Urinary bladder (tissue), 3 donors: ENCODE measurements at regions not wholly inside any gene's neighbourhood (a gene's known extent, or its start where the extent isn't known, plus 50 kb on each side); places are given as distances from the start of the nearest gene placed in this dataset.
"Not testable (repeated sequence)": the region's sequence is repeated elsewhere in the genome, so short reads cannot be mapped to it uniquely, and the experiment has no call there.

Source experiments
- DNase-seq: peaks from one replicate; pipeline ENCODE4 v3.0.0-alpha.2; 2015; ENCODE audit errors: extremely low spot score
- H3K27ac ChIP-seq: one replicate; pipeline ENCODE4 v1.5.1; 2013; ENCODE audit warnings: low read depth, mild to moderate bottlenecking, moderate library complexity
- H3K36me3 ChIP-seq: one replicate; pipeline ENCODE4 v1.6.1; 2013; ENCODE audit warnings: mild to moderate bottlenecking, moderate library complexity; ENCODE audit not compliant: insufficient read depth
- H3K4me1 ChIP-seq: one replicate; pipeline ENCODE4 v1.6.1; 2013; ENCODE audit warnings: mild to moderate bottlenecking, moderate library complexity; ENCODE audit not compliant: insufficient read depth
- H3K4me3 ChIP-seq: one replicate; pipeline ENCODE4 v1.5.1; 2013; ENCODE audit warnings: low read depth, low read length
- WGBS: extraction: QIAGEN DNeasy Blood & Tissue Kit; methylation state at CpG from one replicate; pipeline ENCODE4 v1.1.7; 2013; 5-methylcytosine and 5-hydroxymethylcytosine counted together
- donor health status: healthy with polysubstance abuse.
- donor health status: healthy.

GRCh38 chr14:101293605-101294004 lies 267.7 kb upstream of the DIO3 start:
- no peaks in the 10 kb centered on the region for H3K36me3 ChIP-seq
- DNase-seq: no peak

GRCh38 chr14:101294136-101294535 lies 267.2 kb upstream of the DIO3 start:
- 92% methylated on average over 1 of the region's 1 CpG for WGBS
- Histone ChIP-seq H3K27ac (no peak overlapping the region), H3K36me3 (no peaks in the 10 kb centered on the region), H3K4me1 (no peaks in the 10 kb centered on the region), H3K4me3 (no peak overlapping the region)
- no peak for DNase-seq

More at GRCh38 chr14:101293605-101294004, 267.7 kb upstream of the DIO3 start:
- no peak overlapping the region for H3K4me3 ChIP-seq
- H3K4me1 ChIP-seq: no peaks in the 10 kb centered on the region
- H3K27ac ChIP-seq: no peak overlapping the region

GRCh38 chr14:101299781-101300180 lies 261.5 kb upstream of the DIO3 start:
- not testable (repeated sequence) for H3K4me1 ChIP-seq, H3K27ac ChIP-seq, H3K4me3 ChIP-seq, DNase-seq, H3K36me3 ChIP-seq
- 70% methylated on average over 4 of the region's 4 CpGs for WGBS

GRCh38 chr14:101301011-101301410 lies 260.3 kb upstream of the DIO3 start:
- no peak overlapping the region for H3K27ac ChIP-seq
- H3K36me3 ChIP-seq: peaks cover 1% of the 10 kb centered on the region
- no peak for DNase-seq
- H3K4me1 ChIP-seq: no peaks in the 10 kb centered on the region
- no peak overlapping the region for H3K4me3 ChIP-seq
- WGBS: 78% methylated on average over 2 of the region's 2 CpGs

- H3K27ac ChIP-seq, H3K4me1 ChIP-seq, DNase-seq, H3K4me3 ChIP-seq, H3K36me3 ChIP-seq: not testable (repeated sequence)
- WGBS: 97% methylated on average over 2 of the region's 2 CpGs
These were observed 254.1 kb upstream of the DIO3 start for GRCh38 chr14:101307162-101307561.

GRCh38 chr14:101311186-101311585 lies 250.1 kb upstream of the DIO3 start:
- not testable (repeated sequence) for H3K4me3 ChIP-seq, H3K36me3 ChIP-seq, H3K27ac ChIP-seq, H3K4me1 ChIP-seq, DNase-seq
- WGBS: 74% methylated on average over 7 of the region's 7 CpGs

- no peak for DNase-seq
- H3K27ac ChIP-seq: no peak overlapping the region
- H3K4me3 ChIP-seq: no peak overlapping the region
- H3K36me3 ChIP-seq: no peaks in the 10 kb centered on the region
- WGBS: 77% methylated on average over 6 of the region's 6 CpGs
- no peaks in the 10 kb centered on the region for H3K4me1 ChIP-seq
These were observed 248.0 kb upstream of the DIO3 start for GRCh38 chr14:101313268-101313667.

GRCh38 chr14:101315802-101316296 lies 245.4 kb upstream of the DIO3 start:
- Histone ChIP-seq H3K36me3 (no peaks in the 10 kb centered on the region), H3K4me1 (peaks cover 1% of the 10 kb centered on the region), H3K4me3 (no peak overlapping the region), H3K27ac (no peak overlapping the region)
- DNase-seq: no peak
- 92% methylated on average over 3 of the region's 3 CpGs for WGBS

GRCh38 chr14:101318271-101318670 lies 243.0 kb upstream of the DIO3 start:
- H3K27ac ChIP-seq: no peak overlapping the region
- no peak overlapping the region for H3K4me3 ChIP-seq
- no peaks in the 10 kb centered on the region for H3K36me3 ChIP-seq
- H3K4me1 ChIP-seq: peaks cover 1% of the 10 kb centered on the region
- no peak for DNase-seq
- 69% methylated on average over 6 of the region's 6 CpGs for WGBS

GRCh38 chr14:101320396-101320795 lies 240.9 kb upstream of the DIO3 start:
- 64% methylated on average over 1 of the region's 1 CpG for WGBS
- no peak for DNase-seq
- Histone ChIP-seq H3K4me3 (no peak overlapping the region), H3K36me3 (no peaks in the 10 kb centered on the region), H3K27ac (no peak overlapping the region), H3K4me1 (peaks cover 1% of the 10 kb centered on the region)

- no peak overlapping the region for H3K4me3 ChIP-seq
- no peak overlapping the region for H3K27ac ChIP-seq
- WGBS: 77% methylated on average over 5 of the region's 5 CpGs
- H3K4me1 ChIP-seq: peaks cover 1% of the 10 kb centered on the region
- no peak for DNase-seq
- no peaks in the 10 kb centered on the region for H3K36me3 ChIP-seq
These were observed 239.1 kb upstream of the DIO3 start for GRCh38 chr14:101322223-101322622.

- no peak for DNase-seq
- WGBS: 95% methylated on average over 4 of the region's 4 CpGs
These were observed 238.2 kb upstream of the DIO3 start for GRCh38 chr14:101323111-101323510.

GRCh38 chr14:101323614-101324235 lies 237.6 kb upstream of the DIO3 start:
- not testable (repeated sequence) for DNase-seq, H3K36me3 ChIP-seq, H3K4me1 ChIP-seq, H3K27ac ChIP-seq, H3K4me3 ChIP-seq
- WGBS: 93% methylated on average over 7 of the region's 7 CpGs

More at GRCh38 chr14:101323111-101323510, 238.2 kb upstream of the DIO3 start:
- Histone ChIP-seq H3K4me3 (no peak overlapping the region), H3K4me1 (peaks cover 1% of the 10 kb centered on the region), H3K27ac (no peak overlapping the region), H3K36me3 (no peaks in the 10 kb centered on the region)

GRCh38 chr14:101325319-101325718 lies 236.0 kb upstream of the DIO3 start:
- DNase-seq: no peak
- no peak overlapping the region for H3K27ac ChIP-seq
- H3K4me1 ChIP-seq: no peaks in the 10 kb centered on the region
- WGBS: 74% methylated on average over 4 of the region's 4 CpGs
- no peaks in the 10 kb centered on the region for H3K36me3 ChIP-seq
- H3K4me3 ChIP-seq: no peak overlapping the region
